ENCODE measurements at regions not wholly inside any gene's neighbourhood (a gene's known extent, or its start where the extent isn't known, plus 50 kb on each side); places are given as distances from the start of the nearest gene placed in this dataset.

- intact Hi-C loops (cut with DNase I): no loop called here
These were observed 216.2 kb upstream of the TECRL start for GRCh38 chr4:64625438-64625837.

GRCh38 chr4:64617800-64618199, 208.6 kb upstream of the TECRL start:
- intact Hi-C loops (cut with DNase I): no loop called here
- no peak for DNase-seq

More at GRCh38 chr4:64625438-64625837, 216.2 kb upstream of the TECRL start:
- no peak for DNase-seq

- DNase-seq: no peak
- intact Hi-C loops (cut with DNase I): no loop called here
These were observed 205.0 kb upstream of the TECRL start for GRCh38 chr4:64614276-64614675.

- DNase-seq: no peak
- intact Hi-C loops (cut with DNase I): no loop called here
These were observed 203.8 kb upstream of the TECRL start for GRCh38 chr4:64613046-64613445.

GRCh38 chr4:64598066-64598465, 188.8 kb upstream of the TECRL start:
- intact Hi-C loops (cut with DNase I): no loop called here
- DNase-seq: no peak

GRCh38 chr4:64594723-64595122, 185.5 kb upstream of the TECRL start:
- intact Hi-C loops (cut with DNase I): no loop called here
- no peak for DNase-seq

- no peak for DNase-seq
- intact Hi-C loops (cut with DNase I): no loop called here
These were observed 179.3 kb upstream of the TECRL start for GRCh38 chr4:64588507-64588906.

- peak in 1 of 10 donors; percentile 59 for DNase-seq
These were observed 175.8 kb upstream of the TECRL start for GRCh38 chr4:64584981-64585557.

GRCh38 chr4:64584125-64584524, 174.9 kb upstream of the TECRL start:
- peak in 1 of 10 donors; percentile 33 for DNase-seq
- intact Hi-C loops (cut with DNase I): no loop called here

More at GRCh38 chr4:64584981-64585557, 175.8 kb upstream of the TECRL start:
- intact Hi-C loops (cut with DNase I): no loop called here

- no peak for DNase-seq
- intact Hi-C loops (cut with DNase I): no loop called here
These were observed 173.2 kb upstream of the TECRL start for GRCh38 chr4:64582492-64582891.

- intact Hi-C loops (cut with DNase I): no loop called here
- DNase-seq: no peak
These were observed 172.2 kb upstream of the TECRL start for GRCh38 chr4:64581422-64581821.

- intact Hi-C loops (cut with DNase I): no loop called here
- no peak for DNase-seq
These were observed 154.9 kb upstream of the TECRL start for GRCh38 chr4:64564126-64564525.

GRCh38 chr4:64559571-64559970, 150.3 kb upstream of the TECRL start:
- intact Hi-C loops (cut with DNase I): no loop called here
- no peak for DNase-seq

GRCh38 chr4:64551125-64551524, 141.9 kb upstream of the TECRL start:
- DNase-seq: no peak

GRCh38 chr4:64545593-64545992, 136.3 kb upstream of the TECRL start:
- intact Hi-C loops (cut with DNase I): no loop called here
- DNase-seq: peak in 2 of 10 donors; percentile 52 to 77

More at GRCh38 chr4:64551125-64551524, 141.9 kb upstream of the TECRL start:
- intact Hi-C loops (cut with DNase I): no loop called here

GRCh38 chr4:64539234-64539849, 130.1 kb upstream of the TECRL start:
- peak in 3 of 10 donors; percentile 38 to 51 (median 51) for DNase-seq
- intact Hi-C loops (cut with DNase I): loop anchor here (1.0 kb wide), 1 partner anchor 381 kb away; no protein-coding TSS in a partner anchor

- DNase-seq: peak in 2 of 10 donors; percentile 45 to 64
- intact Hi-C loops (cut with DNase I): no loop called here
These were observed 129.0 kb upstream of the TECRL start for GRCh38 chr4:64538219-64538618.

GRCh38 chr4:64533637-64534036, 124.4 kb upstream of the TECRL start:
- no peak for DNase-seq
- intact Hi-C loops (cut with DNase I): no loop called here

GRCh38 chr4:64533159-64533558, 123.9 kb upstream of the TECRL start:
- no peak for DNase-seq
- intact Hi-C loops (cut with DNase I): no loop called here

- intact Hi-C loops (cut with DNase I): no loop called here
- no peak for DNase-seq
These were observed 111.2 kb upstream of the TECRL start for GRCh38 chr4:64520421-64520820.

GRCh38 chr4:64518600-64518999, 109.3 kb upstream of the TECRL start:
- no peak for DNase-seq
- intact Hi-C loops (cut with DNase I): no loop called here

- no peak for DNase-seq
- intact Hi-C loops (cut with DNase I): no loop called here
These were observed 106.9 kb upstream of the TECRL start for GRCh38 chr4:64516176-64516575.
